CD4-positive, alpha-beta T cell treated with Interleukin-17A for 1 hour (primary cell): ENCODE measurements at regions not wholly inside any gene's neighbourhood (a gene's known extent, or its start where the extent isn't known, plus 50 kb on each side); places are given as distances from the start of the nearest gene placed in this dataset.

Experiments
- DNase-seq: peaks from one replicate; pipeline ENCODE4 v3.0.0-alpha.2; 2020

GRCh38 chr1:58979677-58980076, 195.8 kb upstream of the JUN start:
- no peak for DNase-seq

DNA sequence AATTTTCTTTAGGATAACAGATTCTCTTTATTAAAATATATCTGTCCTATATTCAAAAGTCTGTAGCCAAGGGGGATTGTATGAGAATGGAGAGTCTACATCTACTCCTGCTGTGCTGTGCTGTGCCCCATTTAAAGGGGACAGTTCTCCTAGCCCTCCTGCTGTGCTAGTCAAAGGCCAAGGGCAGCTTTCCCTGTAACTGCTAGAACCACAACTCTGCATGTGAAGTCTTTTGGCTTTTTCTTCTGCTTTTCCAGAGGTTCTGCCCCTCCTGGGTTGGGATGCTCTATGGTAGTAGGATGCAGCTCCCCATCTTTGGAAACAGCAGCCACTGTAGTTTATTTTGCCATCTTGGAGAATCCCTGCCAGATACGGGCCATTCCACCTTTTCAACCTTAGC, 197.5 kb upstream of the JUN start:
- no peak for DNase-seq

DNA sequence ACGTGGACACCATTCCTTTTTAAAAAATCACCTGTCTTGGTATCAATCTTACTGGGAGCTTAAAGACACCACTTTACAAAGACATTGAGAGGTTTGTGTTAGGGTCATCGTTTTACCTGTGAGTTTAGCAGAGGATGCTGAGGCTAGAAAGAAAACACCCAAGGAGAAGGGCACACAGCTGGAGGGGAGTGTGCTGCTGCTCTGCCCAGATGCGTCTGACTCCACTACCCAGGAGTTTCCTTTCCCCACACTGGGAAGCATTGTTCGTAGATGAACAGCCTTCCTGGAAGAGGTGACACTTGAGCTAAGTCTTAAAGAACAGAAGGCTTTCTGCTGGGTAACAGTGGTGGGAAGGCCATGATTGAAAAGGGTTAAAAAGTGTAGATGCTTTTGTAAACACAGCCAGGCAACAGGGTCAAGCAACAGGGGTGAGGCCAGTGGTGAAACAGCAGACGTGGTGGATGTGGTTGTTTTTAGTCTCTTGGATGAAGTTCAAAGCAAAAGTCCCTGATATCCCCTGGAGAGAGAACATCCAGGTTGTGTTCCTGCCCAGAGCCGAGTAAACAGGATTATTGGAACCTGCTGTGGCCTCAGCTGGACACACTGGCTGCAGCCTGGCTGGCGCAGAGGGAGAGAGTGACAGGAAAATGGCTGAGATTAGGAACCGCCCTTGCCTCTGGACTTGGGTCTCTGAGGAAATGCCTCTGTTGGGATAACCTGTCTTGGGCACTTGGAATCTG, 198.6 kb upstream of the JUN start:
- DNase-seq: no peak

DNA sequence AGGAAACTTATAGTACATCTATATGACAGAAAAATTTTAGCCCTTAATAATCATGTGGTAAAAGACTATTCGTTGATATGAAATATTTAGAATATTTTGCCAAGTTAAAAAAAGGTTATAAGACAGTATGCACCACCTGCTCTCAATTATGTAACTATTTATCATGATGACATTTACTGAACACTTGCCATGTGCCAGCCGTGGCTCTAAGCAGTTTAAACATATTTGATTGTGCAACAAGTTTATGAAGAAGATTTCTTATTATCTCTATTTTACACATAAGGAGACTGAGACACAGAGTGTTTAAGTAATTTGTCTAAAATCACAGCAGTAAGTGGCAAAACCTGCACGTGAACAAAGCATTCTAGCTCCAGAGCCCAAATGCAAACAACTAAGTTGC, 199.3 kb upstream of the JUN start:
- DNase-seq: no peak

GRCh38 chr1:58983633-58984245, 199.9 kb upstream of the JUN start:
- DNase-seq: no peak

- DNase-seq: peak; percentile 26
Observed at GRCh38 chr1:58986996-58987767, 203.3 kb upstream of the JUN start.

DNA sequence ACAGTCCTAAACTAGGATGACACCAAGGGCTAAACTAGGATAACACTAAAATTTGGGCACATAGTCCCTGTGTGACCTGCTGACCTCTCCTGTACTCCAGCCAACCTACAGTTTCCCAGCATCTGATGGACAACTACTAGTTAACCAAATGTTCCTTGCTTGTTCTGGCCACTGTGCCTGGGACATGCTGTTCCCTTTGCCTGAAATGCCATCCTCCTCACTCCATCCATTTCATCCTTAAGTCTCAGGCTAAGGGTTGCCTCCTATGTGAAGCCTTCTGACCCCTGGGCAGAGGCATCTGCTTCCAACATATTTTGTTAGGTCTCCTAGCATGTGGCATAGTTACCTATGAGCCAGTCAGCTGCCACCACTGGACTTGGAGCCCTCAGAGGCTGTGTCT, 204.9 kb upstream of the JUN start:
- DNase-seq: no peak

DNA sequence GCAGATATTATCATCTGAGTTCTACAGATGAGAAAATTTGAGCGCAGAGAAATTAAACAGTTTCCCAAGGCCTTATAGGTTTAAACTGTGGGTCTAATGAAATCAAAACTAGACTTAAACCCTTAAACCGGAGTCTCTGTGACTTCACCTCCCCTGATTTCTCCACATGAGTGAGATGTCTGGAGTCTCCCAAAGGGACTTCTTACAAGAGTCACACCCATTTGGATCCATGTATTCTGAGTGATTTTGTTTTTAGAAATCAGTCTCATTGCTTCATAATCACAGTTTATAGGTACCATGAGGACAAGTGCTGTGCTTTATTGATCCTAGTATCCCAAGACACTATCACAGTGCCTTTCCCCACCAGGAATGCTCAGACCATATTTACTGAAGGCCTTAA, 206.0 kb upstream of the JUN start:
- no peak for DNase-seq

DNA sequence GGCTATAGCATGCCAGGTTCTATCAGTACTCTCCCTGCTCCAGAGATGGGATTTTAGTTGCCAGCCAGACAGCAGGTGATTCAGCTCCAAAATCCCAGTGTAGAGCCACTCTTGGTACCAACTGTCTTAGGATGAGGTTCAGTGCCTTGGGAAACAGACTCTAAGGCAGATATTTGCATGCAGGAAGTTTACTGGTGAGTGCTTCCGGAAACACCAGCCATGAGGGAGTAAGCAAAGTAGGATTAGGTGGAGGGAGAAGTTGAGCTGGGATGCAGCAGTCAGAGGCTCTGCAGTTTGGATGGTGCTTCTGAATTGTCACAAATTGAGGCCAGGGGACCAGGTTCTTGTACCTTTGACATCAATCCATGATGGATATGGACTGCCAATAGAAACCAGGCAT, 207.5 kb upstream of the JUN start:
- no peak for DNase-seq

DNA sequence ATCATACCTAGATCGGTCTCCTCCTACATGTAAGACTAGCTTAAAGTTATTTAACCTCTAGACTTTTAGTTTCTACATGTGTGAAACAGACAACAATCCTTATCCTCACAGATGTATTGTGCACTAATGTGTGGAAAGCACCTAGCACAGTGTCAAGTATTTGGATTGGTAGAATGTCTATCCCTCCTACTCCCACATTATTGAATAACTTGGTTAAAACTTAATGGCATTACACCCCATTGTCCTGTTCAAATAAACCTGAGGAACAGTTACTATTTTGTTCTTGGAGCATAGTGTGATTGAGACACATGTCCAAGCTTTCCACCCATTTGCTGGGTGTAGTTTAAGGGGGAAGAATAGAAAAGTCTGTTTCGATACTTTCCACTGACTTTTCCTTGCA, 208.8 kb upstream of the JUN start:
- no peak for DNase-seq

DNA sequence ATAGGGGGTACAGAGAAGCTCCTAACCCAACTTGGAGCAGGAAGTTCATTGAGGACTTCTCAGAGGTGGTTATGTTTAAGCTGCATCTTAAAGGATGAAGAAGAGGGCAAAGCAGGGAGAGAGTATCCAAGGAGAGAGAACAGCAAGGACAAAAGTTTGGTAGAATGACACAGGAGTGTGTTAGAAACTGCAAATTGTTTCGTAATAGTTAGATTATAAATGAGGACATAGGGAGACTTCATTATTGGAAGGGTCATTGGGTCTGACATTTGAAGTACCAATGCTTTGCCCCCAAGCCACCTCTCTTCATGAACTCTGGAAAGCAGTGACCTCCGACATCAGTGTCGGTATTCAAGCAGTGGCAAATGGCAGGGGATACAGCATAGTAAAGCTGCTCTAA, 209.6 kb upstream of the JUN start:
- no peak for DNase-seq

DNA sequence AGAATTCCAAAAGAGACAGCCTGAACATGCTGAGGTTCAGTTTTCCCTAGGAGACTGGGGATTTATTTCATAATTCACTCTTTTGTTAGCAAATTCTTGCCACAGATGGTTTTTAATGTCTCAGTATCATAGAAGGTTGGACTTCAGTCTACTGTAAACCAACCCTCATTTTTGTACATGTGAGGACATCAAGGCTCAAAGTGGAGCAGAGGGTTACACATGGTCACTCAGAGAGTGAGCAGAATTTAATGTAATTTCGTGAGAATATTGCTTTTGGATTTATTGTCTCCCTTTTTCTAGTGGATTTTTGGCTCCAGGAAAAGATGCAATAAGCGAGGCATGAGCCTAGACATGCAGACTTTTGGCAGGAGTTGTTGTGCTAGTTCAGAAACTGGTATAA, 210.8 kb upstream of the JUN start:
- no peak for DNase-seq

GRCh38 chr1:58996341-58997059, 212.7 kb upstream of the JUN start:
- DNase-seq: no peak

DNA sequence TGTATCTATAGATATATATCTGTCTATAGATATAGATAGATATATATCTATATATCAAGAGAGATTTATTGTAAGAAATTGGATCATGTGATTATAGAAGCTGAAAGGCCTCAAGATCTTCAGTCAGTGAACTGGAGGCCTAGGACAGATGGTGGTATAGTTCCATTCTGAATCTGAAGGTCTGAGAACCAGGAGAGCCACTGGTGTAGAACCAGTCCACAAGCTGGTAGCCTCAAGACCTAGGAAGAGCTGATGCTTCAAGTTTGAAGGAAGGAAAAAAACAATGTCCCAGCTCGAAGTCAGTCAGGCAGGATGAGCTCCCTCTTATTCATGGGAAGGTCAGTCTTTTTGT, 213.2 kb upstream of the JUN start:
- DNase-seq: no peak

DNA sequence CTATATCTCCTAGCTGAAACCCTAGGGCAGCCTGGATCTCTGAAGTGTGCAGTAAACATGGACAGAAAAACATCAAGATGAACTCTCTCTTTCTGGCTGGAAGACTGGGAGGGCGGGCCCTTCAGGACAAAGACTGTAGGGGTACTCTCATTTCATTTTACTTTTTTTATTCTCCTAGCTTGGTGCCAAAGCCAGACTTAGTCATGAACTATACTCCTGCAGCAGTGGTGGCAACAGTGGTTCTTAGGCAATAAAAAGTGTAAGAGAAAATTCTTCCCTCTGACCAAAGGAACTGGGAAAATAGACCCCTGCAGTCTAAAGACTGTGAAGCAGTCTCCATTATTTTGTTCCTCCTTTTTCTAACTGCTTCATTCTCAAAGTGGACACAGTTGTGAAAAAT, 213.8 kb upstream of the JUN start:
- no peak for DNase-seq

DNA sequence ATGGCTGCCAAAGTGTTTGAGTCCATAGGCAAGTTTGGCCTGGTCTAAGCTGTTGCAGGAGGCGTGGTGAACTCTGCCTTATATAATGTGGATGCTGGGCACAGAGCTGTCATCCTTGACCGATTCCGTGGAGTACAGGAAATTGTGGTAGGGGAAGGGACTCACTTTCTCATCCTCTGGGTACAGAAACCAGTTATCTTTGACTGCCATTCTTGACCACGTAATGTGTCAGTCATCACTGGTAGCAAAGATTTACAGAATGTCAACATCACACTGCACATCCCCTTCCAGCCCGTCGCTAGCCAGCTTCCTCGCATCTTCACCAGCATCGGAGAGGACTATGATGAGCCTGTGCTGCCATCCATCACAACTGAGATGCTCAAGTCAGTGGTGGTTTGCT, 215.8 kb upstream of the JUN start:
- no peak for DNase-seq

- DNase-seq: no peak
Observed at GRCh38 chr1:59004755-59005154, 220.9 kb upstream of the JUN start.

DNA sequence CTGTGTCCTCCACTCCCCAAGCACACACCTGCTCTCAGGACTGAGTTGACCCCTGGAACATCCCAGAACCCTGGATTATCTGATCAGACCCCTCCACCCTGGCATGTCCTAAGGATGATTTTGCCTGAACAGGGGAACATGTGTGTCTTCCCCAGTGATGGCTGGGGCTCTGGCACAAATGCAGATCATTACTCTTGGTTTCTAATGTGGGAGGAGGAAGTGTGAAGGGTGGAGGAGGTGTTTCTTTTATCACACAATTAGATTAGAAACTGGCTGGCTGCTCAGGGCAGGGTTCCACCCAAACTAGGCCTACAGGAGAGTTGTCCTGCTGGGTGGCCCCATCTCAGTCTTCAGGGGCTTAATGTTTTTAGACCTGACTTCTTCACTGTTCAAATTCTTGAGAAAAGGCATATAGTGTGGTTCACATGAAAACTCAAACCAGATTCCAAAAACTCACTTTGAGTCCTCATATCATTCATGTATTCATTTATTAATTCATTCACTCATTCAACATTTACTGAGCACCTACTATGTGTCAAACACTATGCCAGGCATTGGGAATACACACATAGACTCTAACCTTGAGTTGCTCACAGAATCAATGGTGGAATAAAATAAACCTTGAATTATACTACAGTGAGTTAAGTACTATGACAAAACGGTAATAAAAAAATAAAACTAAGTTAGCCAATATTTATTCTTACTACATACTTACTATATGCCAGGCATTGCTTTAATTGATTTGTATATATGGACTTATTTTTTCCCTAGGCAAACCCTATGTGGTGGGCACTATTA, 221.8 kb upstream of the JUN start:
- DNase-seq: peak; percentile 23

GRCh38 chr1:59006289-59006658, 222.4 kb upstream of the JUN start:
- no peak for DNase-seq

DNA sequence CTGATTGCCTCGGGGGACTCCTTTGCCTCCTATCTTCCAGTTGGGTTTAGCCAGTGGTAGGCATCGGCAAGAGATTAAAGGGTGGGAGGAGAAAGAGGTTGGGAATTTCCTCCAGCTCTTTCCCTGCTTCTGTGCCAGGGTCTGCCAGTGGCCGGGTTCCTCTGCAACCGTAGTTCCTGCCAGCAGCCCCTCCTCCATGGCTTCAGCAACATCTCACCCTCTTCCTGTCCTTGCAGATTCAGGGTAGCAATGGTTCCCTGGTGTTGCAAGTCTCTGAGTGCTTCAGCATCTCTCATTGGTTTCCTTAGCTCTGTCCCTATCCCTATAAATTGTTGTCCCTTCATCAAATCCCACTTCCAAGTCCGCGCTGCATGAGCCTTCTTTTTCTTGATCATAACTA, 223.1 kb upstream of the JUN start:
- no peak for DNase-seq

DNA sequence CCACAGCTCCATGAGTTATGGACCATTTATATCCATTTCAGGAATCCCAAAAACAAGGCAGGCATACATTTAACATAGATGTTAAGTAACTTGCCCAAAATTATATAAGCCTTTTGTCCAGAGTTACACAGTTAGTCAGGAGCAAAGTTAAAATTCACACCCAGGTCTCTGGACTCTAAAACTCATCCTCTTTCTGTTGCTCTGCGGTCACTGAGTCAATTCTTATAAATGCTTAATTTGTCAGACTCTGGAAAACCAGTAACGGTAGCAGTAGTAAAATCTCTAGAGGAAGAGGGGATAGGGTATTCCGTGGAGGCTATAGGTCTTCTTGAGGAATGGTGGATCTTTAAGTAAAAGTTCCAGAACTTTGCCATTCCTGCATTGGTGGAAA, 223.6 kb upstream of the JUN start:
- DNase-seq: no peak

GRCh38 chr1:59007820-59008598, 224.2 kb upstream of the JUN start:
- no peak for DNase-seq
